HEK293 (cell line): ENCODE measurements at regions not wholly inside any gene's neighbourhood (a gene's known extent, or its start where the extent isn't known, plus 50 kb on each side); places are given as distances from the start of the nearest gene placed in this dataset.

Experiments used
- CTCF ChIP-seq: fragments of 450-650 bp; formaldehyde crosslinking; IDR thresholded peaks from 2 replicates; pipeline ENCODE4 v1.5.1; 2016; ENCODE audit warnings: missing biosample characterization, missing genetic modification characterization
- GLIS2 ChIP-seq: fragments of 450-650 bp; formaldehyde crosslinking; IDR thresholded peaks from 2 replicates; pipeline ENCODE4 v1.5.1; 2016; ENCODE audit warnings: missing biosample characterization, missing genetic modification characterization
- ZBTB7A ChIP-seq: fragments of 450-650 bp; formaldehyde crosslinking; IDR thresholded peaks from 2 replicates; pipeline ENCODE4 v1.5.1; 2016; ENCODE audit warnings: low read depth, missing biosample characterization, missing genetic modification characterization
- ZNF10 ChIP-seq: fragments of 450-650 bp; formaldehyde crosslinking; IDR thresholded peaks from 2 replicates; pipeline ENCODE4 v1.5.1; 2017; ENCODE audit warnings: missing biosample characterization, missing genetic modification characterization
- ZNF138 ChIP-seq: fragments of 450-650 bp; formaldehyde crosslinking; IDR thresholded peaks from 2 replicates; pipeline ENCODE4 v1.5.1; 2016; ENCODE audit warnings: missing biosample characterization, missing genetic modification characterization, borderline replicate concordance
- ZNF23 ChIP-seq: fragments of 450-650 bp; formaldehyde crosslinking; IDR thresholded peaks from 2 replicates; pipeline ENCODE4 v1.5.1; 2016; ENCODE audit warnings: missing biosample characterization, missing genetic modification characterization, borderline replicate concordance
- ZNF561 ChIP-seq: fragments of 450-650 bp; IDR thresholded peaks from 2 replicates; pipeline ENCODE4 v1.5.1; 2018; ENCODE audit warnings: missing biosample characterization, missing genetic modification characterization, borderline replicate concordance
- ZNF76 ChIP-seq: fragments of 450-650 bp; formaldehyde crosslinking; IDR thresholded peaks from 2 replicates; pipeline ENCODE4; 2016; ENCODE audit warnings: low read depth, missing biosample characterization, missing genetic modification characterization, borderline replicate concordance
- ZSCAN30 ChIP-seq: fragments of 450-650 bp; IDR thresholded peaks from 2 replicates; pipeline ENCODE4 v1.5.1; 2018; ENCODE audit warnings: missing biosample characterization, mild to moderate bottlenecking, missing genetic modification characterization, moderate library complexity

GRCh38 chr10:60576130-60577069 lies 186.7 kb upstream of the ANK3 start:
- TF ChIP-seq CTCF (tag by site-specific recombination) (no peak), ZNF138 (tag by site-specific recombination) (no peak), ZSCAN30 (tag by site-specific recombination) (no peak), GLIS2 (tag by site-specific recombination) (no peak), ZNF23 (tag by site-specific recombination) (no peak), ZBTB7A (no peak), ZNF10 (tag by site-specific recombination) (no peak), ZNF561 (no peak), ZNF76 (tag by site-specific recombination) (no peak)
